Endothelial cell (in vitro differentiated cells): ENCODE measurements at regions not wholly inside any gene's neighbourhood (a gene's known extent, or its start where the extent isn't known, plus 50 kb on each side); places are given as distances from the start of the nearest gene placed in this dataset.

Experiments
- DNase-seq: peaks from one replicate; pipeline ENCODE4 v3.0.0; 2021; ENCODE audit warnings: low spot score
- H3K27ac Mint-ChIP-seq: one replicate; pipeline ENCODE4 v1.8.0; 2021; ENCODE audit warnings: mixed read lengths, inconsistent platforms; ENCODE audit not compliant: unreplicated experiment
- H3K27me3 Mint-ChIP-seq: one replicate; pipeline ENCODE4 v1.8.0; 2021; ENCODE audit warnings: mild to moderate bottlenecking, moderate library complexity, mixed read lengths, inconsistent platforms; ENCODE audit not compliant: unreplicated experiment
- H3K36me3 Mint-ChIP-seq: one replicate; pipeline ENCODE4 v1.8.0; 2021; ENCODE audit warnings: mild to moderate bottlenecking, low read depth, mixed read lengths, inconsistent platforms; ENCODE audit not compliant: unreplicated experiment
- H3K4me1 Mint-ChIP-seq: one replicate; pipeline ENCODE4 v1.8.0; 2021; ENCODE audit warnings: mild to moderate bottlenecking, mixed read lengths, inconsistent platforms; ENCODE audit not compliant: unreplicated experiment
- H3K4me3 Mint-ChIP-seq: one replicate; pipeline ENCODE4 v1.8.0; 2021; ENCODE audit warnings: mild to moderate bottlenecking, mixed read lengths, inconsistent platforms; ENCODE audit not compliant: unreplicated experiment
- H3K9me3 Mint-ChIP-seq: one replicate; pipeline ENCODE4 v1.8.0; 2021; ENCODE audit warnings: mixed read lengths, inconsistent platforms; ENCODE audit not compliant: unreplicated experiment
- CTCF ChIP-seq: fragments of 200-600 bp; sonication (generic); IDR thresholded peaks from one replicate; pipeline ENCODE4 v1.5.0; 2021; ENCODE audit warnings: antibody characterized with exemption; ENCODE audit not compliant: unreplicated experiment

DNA sequence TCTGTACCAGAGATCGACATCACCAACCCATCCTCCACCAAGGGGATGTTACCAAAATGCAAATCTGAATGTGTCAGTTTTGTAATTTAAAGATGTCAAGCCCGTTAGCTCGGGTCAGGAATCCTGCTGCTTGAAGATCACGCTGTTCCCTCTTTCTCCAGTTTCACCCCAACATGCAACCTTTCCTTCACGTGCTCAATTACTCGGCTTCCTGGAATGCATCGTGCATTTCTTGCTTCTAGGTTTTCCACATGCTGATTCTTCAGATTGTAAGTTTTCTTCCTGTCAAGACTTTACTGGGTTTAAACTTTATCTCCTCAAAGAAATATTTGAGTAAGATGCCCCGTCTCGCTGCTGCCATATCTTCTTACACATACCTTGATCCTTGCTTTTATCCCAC, 209.5 kb upstream of the SNX2 start:
- H3K36me3 Mint-ChIP-seq = no peaks in the 10 kb centered on the region

GRCh38 chr5:122576256-122577016, 198.4 kb upstream of the SNX2 start:
- Mint-ChIP-seq H3K27ac (no peak overlapping the region), H3K27me3 (no peaks in the 10 kb centered on the region), H3K36me3 (peaks cover 3% of the 10 kb centered on the region), H3K4me3 (no peak overlapping the region), H3K4me1 (peaks cover 5% of the 10 kb centered on the region), H3K9me3 (no peaks in the 10 kb centered on the region)
- no peak for DNase-seq
- no peak for TF ChIP-seq CTCF

More for the DNA sequence above, 209.5 kb upstream of the SNX2 start:
- Mint-ChIP-seq H3K9me3 (no peaks in the 10 kb centered on the region), H3K4me1 (no peaks in the 10 kb centered on the region), H3K27me3 (peaks cover 3% of the 10 kb centered on the region), H3K4me3 (no peak overlapping the region), H3K27ac (no peak overlapping the region)
- DNase-seq = no peak
- TF ChIP-seq CTCF = no peak

- Mint-ChIP-seq H3K36me3 (peaks cover 3% of the 10 kb centered on the region), H3K27ac (no peak overlapping the region), H3K4me1 (peaks cover 5% of the 10 kb centered on the region), H3K9me3 (no peaks in the 10 kb centered on the region), H3K27me3 (no peaks in the 10 kb centered on the region), H3K4me3 (no peak overlapping the region)
- no peak for TF ChIP-seq CTCF
- no peak for DNase-seq
Measured at GRCh38 chr5:122581629-122582028, 193.3 kb upstream of the SNX2 start.

DNA sequence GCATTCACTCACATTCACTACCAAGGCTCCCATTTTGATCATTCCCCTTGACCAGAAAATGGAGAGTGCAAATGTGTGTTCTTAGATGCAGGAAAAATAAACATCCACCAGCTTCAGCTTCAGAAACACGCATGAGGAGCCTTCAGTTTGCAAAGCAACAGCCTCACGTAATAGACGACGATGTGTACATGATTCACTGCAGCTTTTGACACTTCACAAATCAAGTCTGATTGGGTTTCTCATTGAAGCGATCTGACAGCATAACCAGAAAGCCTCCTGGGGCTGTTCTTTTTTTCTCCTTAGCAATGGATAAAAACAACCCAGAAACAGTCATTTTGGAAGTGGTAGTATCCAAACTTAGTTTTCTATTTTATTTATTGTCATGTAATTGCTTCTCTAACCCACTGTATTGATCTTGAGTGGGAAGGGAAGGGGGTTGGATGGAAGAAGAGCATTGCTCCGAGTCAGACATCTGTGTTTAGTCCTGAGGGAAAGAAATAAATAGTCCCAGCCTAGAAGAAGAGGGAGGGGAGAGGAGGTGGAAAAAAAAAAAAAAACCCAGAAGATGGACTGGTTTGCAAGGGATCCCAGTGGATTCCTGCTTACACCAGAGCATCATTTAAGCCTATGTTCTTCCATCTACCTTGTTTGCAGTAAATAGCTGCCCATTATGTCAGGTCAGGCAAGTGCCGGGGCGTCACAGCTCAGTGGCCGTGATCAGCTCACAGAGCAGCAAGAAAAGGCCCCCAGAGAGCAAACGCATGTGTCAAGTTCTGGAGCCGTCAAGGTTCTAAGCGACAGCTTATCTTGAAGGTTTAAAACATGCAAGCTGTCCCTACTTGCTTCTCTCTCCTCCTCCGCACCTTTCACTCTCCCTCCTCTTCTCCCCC, 190.2 kb upstream of the SNX2 start:
- no peaks in the 10 kb centered on the region for H3K4me1 Mint-ChIP-seq
- DNase-seq = no peak
- no peak overlapping the region for H3K27ac Mint-ChIP-seq
- H3K36me3 Mint-ChIP-seq = no peaks in the 10 kb centered on the region
- H3K4me3 Mint-ChIP-seq = no peak overlapping the region
- TF ChIP-seq CTCF = no peak
- no peaks in the 10 kb centered on the region for H3K27me3 Mint-ChIP-seq
- no peaks in the 10 kb centered on the region for H3K9me3 Mint-ChIP-seq

DNA sequence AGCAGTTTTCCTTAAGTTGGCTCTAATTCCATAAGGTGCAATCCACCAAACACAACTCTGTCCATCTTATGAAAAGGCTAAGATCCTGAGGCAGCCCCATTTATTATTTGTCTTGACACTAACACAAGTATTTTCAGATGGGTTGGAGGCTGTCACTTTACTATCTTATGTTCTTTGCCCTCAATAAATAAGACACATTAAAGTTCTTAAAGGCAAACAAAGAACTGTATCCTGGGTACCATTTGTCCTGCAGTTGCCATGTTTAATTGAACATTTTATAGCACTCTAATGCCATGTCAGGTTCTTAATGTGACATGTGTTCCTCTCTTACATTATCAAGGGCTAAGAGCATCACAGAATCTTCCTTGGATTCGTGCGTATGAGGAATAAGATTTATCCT, 189.5 kb upstream of the SNX2 start:
- Mint-ChIP-seq H3K27me3 (no peaks in the 10 kb centered on the region), H3K4me3 (no peak overlapping the region), H3K4me1 (no peaks in the 10 kb centered on the region), H3K27ac (no peak overlapping the region), H3K36me3 (no peaks in the 10 kb centered on the region), H3K9me3 (no peaks in the 10 kb centered on the region)
- no peak for TF ChIP-seq CTCF
- DNase-seq = no peak
